IMR-90 (cell line): ENCODE measurements at regions not wholly inside any gene's neighbourhood (a gene's known extent, or its start where the extent isn't known, plus 50 kb on each side); places are given as distances from the start of the nearest gene placed in this dataset.

ENCODE experiments used
- ATAC-seq: fragments of 200-7000 bp; cut with Tn5 transposase; 2 replicates; pipeline ENCODE4 v1.9.1; 2020; ENCODE audit warnings: low read depth, mild to moderate bottlenecking, moderate library complexity
- BruUV-seq: library from RNA; stranded (reverse); fragments of 400-500 nt; replicated peaks from 2 replicates; lab custom pipeline; 2021; lab: Mats Ljungman, UMichigan
- CTCF ChIA-PET: fragments of 300-600 bp; formaldehyde crosslinking; extraction: SDS; loops from one replicate; lab custom pipeline; 2021; ENCODE audit warnings: antibody characterized with exemption; lab: Yijun Ruan, JAX
- POLR2A ChIA-PET: fragments of 300-600 bp; sonication (Branson Sonifier 250); formaldehyde crosslinking; loops from one replicate; lab custom pipeline; 2022; ENCODE audit warnings: antibody characterized with exemption; ENCODE audit not compliant: unreplicated experiment; lab: Charles Lee
- DNase-seq: peaks from one replicate; pipeline ENCODE4 v3.0.0; 2013
- H2AFZ ChIP-seq: replicated peaks from 2 replicates; pipeline ENCODE3; 2013; ENCODE audit warnings: low read length, mild to moderate bottlenecking; ENCODE audit not compliant: poor library complexity
- H2AK5ac ChIP-seq: 2 replicates; pipeline ENCODE4 v1.6.1; 2013; ENCODE audit warnings: low read depth, low read length, inconsistent platforms
- H2AK9ac ChIP-seq: replicated peaks from 2 replicates; pipeline ENCODE3; 2013; ENCODE audit warnings: mild to moderate bottlenecking, low read depth, low read length, moderate library complexity; ENCODE audit not compliant: poor library complexity
- H2BK120ac ChIP-seq: 2 replicates; pipeline ENCODE4 v1.6.1; 2013; ENCODE audit warnings: low read depth, low read length, inconsistent platforms
- H2BK15ac ChIP-seq: 3 replicates; pipeline ENCODE4 v1.6.1; 2013; ENCODE audit warnings: low read depth, low read length, inconsistent platforms
- H2BK20ac ChIP-seq: 2 replicates; pipeline ENCODE4 v1.6.1; 2013; ENCODE audit warnings: low read depth, mild to moderate bottlenecking, inconsistent platforms, low read length, moderate library complexity
- H2BK5ac ChIP-seq: 2 replicates; pipeline ENCODE4 v1.6.1; 2013; ENCODE audit warnings: mild to moderate bottlenecking, low read depth, low read length, inconsistent platforms; ENCODE audit not compliant: poor library complexity, severe bottlenecking
- H3K14ac ChIP-seq: replicated peaks from 2 replicates; pipeline ENCODE4 v1.6.1; 2013; ENCODE audit warnings: low read depth, low read length, inconsistent platforms
- H3K18ac ChIP-seq: 2 replicates; pipeline ENCODE4 v1.6.1; 2013; ENCODE audit warnings: low read depth, low read length, control low read depth
- H3K23ac ChIP-seq: 2 replicates; pipeline ENCODE4 v1.6.1; 2013; ENCODE audit warnings: low read depth, low read length, inconsistent platforms
- H3K27ac ChIP-seq: 2 replicates; pipeline ENCODE4 v1.5.1; 2013; ENCODE audit warnings: mild to moderate bottlenecking, control low read depth, low read length; ENCODE audit not compliant: insufficient read depth
- H3K27me3 ChIP-seq: 2 replicates; pipeline ENCODE4 v1.6.1; 2013; ENCODE audit warnings: low read length; ENCODE audit not compliant: control insufficient read depth, insufficient read depth
- H3K36me3 ChIP-seq: 2 replicates; pipeline ENCODE4 v1.6.1; 2013; ENCODE audit warnings: low read length, mixed read lengths; ENCODE audit not compliant: control insufficient read depth, insufficient read depth
- H3K4ac ChIP-seq: 2 replicates; pipeline ENCODE4 v1.6.1; 2013; ENCODE audit warnings: low read depth, low read length, inconsistent platforms
- H3K4me1 ChIP-seq: 2 replicates; pipeline ENCODE4 v1.6.1; 2013; ENCODE audit warnings: low read length, mixed read lengths; ENCODE audit not compliant: control insufficient read depth, insufficient read depth
- H3K4me2 ChIP-seq: 2 replicates; pipeline ENCODE4 v1.6.1; 2013; ENCODE audit warnings: low read depth, mild to moderate bottlenecking, control low read depth, low read length, moderate library complexity
- H3K4me3 ChIP-seq: 2 replicates; pipeline ENCODE4 v1.5.1; 2013; ENCODE audit warnings: low read depth, mild to moderate bottlenecking, control low read depth, low read length, moderate library complexity; ENCODE audit not compliant: insufficient read depth
- H3K56ac ChIP-seq: 2 replicates; pipeline ENCODE4 v1.6.1; 2013; ENCODE audit warnings: low read length, inconsistent platforms; ENCODE audit not compliant: insufficient read depth; ENCODE audit errors: extremely low read depth
- H3K79me1 ChIP-seq, 2 experiments: 2 replicates each; pipeline ENCODE4 v1.6.1; 2013; ENCODE audit warnings: low read length in 2 of 2, inconsistent platforms in 1 of 2, low read depth in 1 of 2
- H3K9ac ChIP-seq: 2 replicates; pipeline ENCODE4 v1.6.1; 2013; ENCODE audit warnings: low read depth, low read length, control low read depth
- H3K9me1 ChIP-seq: 2 replicates; pipeline ENCODE4 v1.6.1; 2013; ENCODE audit warnings: low read length, inconsistent platforms; ENCODE audit not compliant: insufficient read depth
- H3K9me3 ChIP-seq: 2 replicates; pipeline ENCODE4 v1.6.1; 2013; ENCODE audit warnings: low read length; ENCODE audit not compliant: control insufficient read depth, insufficient read depth
- H4K20me1 ChIP-seq: 2 replicates; pipeline ENCODE4 v1.6.1; 2013; ENCODE audit warnings: low read length, inconsistent platforms; ENCODE audit not compliant: insufficient read depth
- H4K5ac ChIP-seq: 2 replicates; pipeline ENCODE4 v1.6.1; 2013; ENCODE audit warnings: mild to moderate bottlenecking, low read depth, low read length, control low read depth
- H4K8ac ChIP-seq, 2 experiments: 2 replicates each; pipeline ENCODE4 v1.6.1; 2013; ENCODE audit warnings: low read depth in 2 of 2, low read length in 2 of 2, control low read depth in 1 of 2, inconsistent platforms in 1 of 2
- H4K91ac ChIP-seq: 2 replicates; pipeline ENCODE4 v1.6.1; 2013; ENCODE audit warnings: low read depth, low read length, inconsistent platforms; ENCODE audit not compliant: insufficient read depth
- CTCF ChIP-seq: conservative IDR thresholded peaks from 2 replicates; pipeline ENCODE4 v1.5.1; 2012; ENCODE audit warnings: mild to moderate bottlenecking, low read depth, low read length, improper control_type of control experiment
- ELK1 ChIP-seq: fragments of 150-350 bp; IDR thresholded peaks from 2 replicates; pipeline ENCODE4 v1.6.1; 2016; ENCODE audit warnings: low read depth, mild to moderate bottlenecking, low read length, moderate library complexity, borderline replicate concordance
- MAZ ChIP-seq: IDR thresholded peaks from 2 replicates; pipeline ENCODE4 v1.6.1; 2012; ENCODE audit warnings: low read depth, mild to moderate bottlenecking, low read length, improper control_type of control experiment, moderate library complexity, borderline replicate concordance
- RCOR1 ChIP-seq: IDR thresholded peaks from 2 replicates; pipeline ENCODE4 v1.6.1; 2012; ENCODE audit warnings: mild to moderate bottlenecking, low read length, improper control_type of control experiment; ENCODE audit not compliant: insufficient replicate concordance
- WGBS, 2 experiments: methylation state at CpG; one replicate each; pipeline versions ENCODE4 v1.1.5 to v1.1.7; 2013; ENCODE audit warnings: missing lambda C conversion rate in 2 of 2; ENCODE audit not compliant: insufficient read length in 1 of 2; ENCODE audit errors: extremely low coverage in 2 of 2; 5-methylcytosine and 5-hydroxymethylcytosine counted together
- dilution Hi-C: fragments of 300-500 bp; cut with HindIII; formaldehyde crosslinking; loops from one replicate; pipeline ENCODE4 v1.14.3; 2018; ENCODE audit warnings: low sequenced_read_pairs; ENCODE audit not compliant: unreplicated experiment
- in situ Hi-C: fragments of 300-500 bp; cut with MboI; formaldehyde crosslinking; loops from 3 replicates; pipeline ENCODE4 v1.14.3; 2019; ENCODE audit warnings: low sequenced_read_pairs, inconsistent platforms, mixed read lengths
- intact Hi-C: fragments of 100-400 bp; cut with micrococcal nuclease; formaldehyde crosslinking; loops from 2 replicates; pipeline ENCODE4 v1.10.0; 2022

GRCh38 chr1:222138095-222138494 is 396.2 kb upstream of the DUSP10 start:
- Histone ChIP-seq H2BK5ac (no peak overlapping the region), H3K4ac (no peak overlapping the region), H3K4me1 (no peaks in the 10 kb centered on the region), H3K4me2 (no peak overlapping the region), H2BK15ac (no peak overlapping the region), H3K56ac (no peak overlapping the region), H3K27ac (no peak overlapping the region), H4K5ac (no peak overlapping the region), H3K9ac (no peak overlapping the region), H3K36me3 (no peaks in the 10 kb centered on the region), H3K23ac (no peak overlapping the region), H3K79me1 (no peaks in the 10 kb centered on the region), H3K14ac (no peak overlapping the region), H2AFZ (no peak overlapping the region), H2AK5ac (no peak overlapping the region), H2AK9ac (no peak overlapping the region), H3K27me3 (no peaks in the 10 kb centered on the region), H3K18ac (no peak overlapping the region), H3K9me1 (no peaks in the 10 kb centered on the region), H2BK120ac (no peak overlapping the region), H4K20me1 (no peaks in the 10 kb centered on the region), H3K9me3 (peaks cover 4% of the 10 kb centered on the region; the same call in 1 of the 2 replicates), H3K4me3 (no peak overlapping the region), H2BK20ac (no peak overlapping the region), H4K91ac (no peak overlapping the region), H4K8ac (no peak overlapping the region)
- POLR2A ChIA-PET: no interaction called here
- in situ Hi-C loops: no loop called here
- no TSS peak for BruUV-seq
- no CpG with 5 or more reads among the region's 15 CpGs for WGBS, 2 experiments
- dilution Hi-C loops: no loop called here
- ATAC-seq (no peak), DNase-seq (no peak)
- no peak for TF ChIP-seq MAZ
- no peak for TF ChIP-seq ELK1
- TF ChIP-seq CTCF: no peak
- TF ChIP-seq RCOR1: no peak
- CTCF ChIA-PET: no interaction called here
- intact Hi-C loops: no loop called here
